ENCODE measurements at regions not wholly inside any gene's neighbourhood (a gene's known extent, or its start where the extent isn't known, plus 50 kb on each side); places are given as distances from the start of the nearest gene placed in this dataset.

DNA sequence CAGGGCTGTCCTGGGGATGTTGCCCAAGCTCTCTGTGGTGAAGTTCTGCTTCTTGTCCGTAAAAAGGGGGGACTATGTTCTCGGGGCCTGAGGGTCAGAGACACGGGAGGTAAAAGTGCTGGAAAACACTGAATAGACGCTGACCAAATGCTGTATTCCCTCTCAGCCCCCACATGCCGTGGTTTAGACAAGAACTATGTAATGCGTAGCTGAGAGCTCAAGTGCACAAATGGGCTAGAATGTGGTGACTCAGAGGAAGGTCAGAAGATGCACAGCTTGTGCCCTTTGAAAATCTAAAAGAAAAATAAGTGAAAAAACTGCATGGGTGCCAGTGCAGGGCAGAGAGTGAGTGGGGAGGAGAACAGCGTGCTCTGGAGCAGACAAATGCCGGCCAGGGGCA lies 80.3 kb upstream of the MAP4K4 start:
- Histone ChIP-seq H3K36me3 (replicated peaks in 1 of 2; ENCODE audit: control insufficient read depth in 1 of 2, insufficient read depth in 2 of 2, low read length in 2 of 2) (no peaks in the 10 kb centered on the region), H3K79me2 (ENCODE audit: insufficient read depth, low read length) (no peaks in the 10 kb centered on the region), H3K4me2 (replicated peaks; ENCODE audit: extremely low read depth, low read length, poor library complexity, severe bottlenecking) (no peak overlapping the region), H3K4me3 (replicated peaks in 1 of 3; ENCODE audit: low read depth in 2 of 3, low read length in 3 of 3) (no peak overlapping the region), H3K9ac (ENCODE audit: insufficient read depth, low read length, poor library complexity, severe bottlenecking) (no peak overlapping the region), H2AFZ (ENCODE audit: insufficient read depth, low read depth, low read length, poor library complexity, severe bottlenecking) (no peak overlapping the region), H3K27me3 (ENCODE audit: control insufficient read depth in 2 of 2, insufficient read depth in 2 of 2, low read length in 2 of 2) (peaks cover 0 to 2% of the 10 kb centered on the region in 2 donors), H3K9me3 (replicated peaks in 1 of 2; ENCODE audit: control insufficient read depth in 1 of 2, insufficient read depth in 1 of 2, low read length in 2 of 2) (no peaks in the 10 kb centered on the region), H3K4me1 (ENCODE audit: control insufficient read depth in 1 of 2, insufficient read depth in 2 of 2, low read length in 2 of 2) (peaks cover 50 to 52% of the 10 kb centered on the region in 2 donors), H3K27ac (ENCODE audit: low read depth in 1 of 2, low read length in 2 of 2) (no peak overlapping the region), H4K20me1 (ENCODE audit: insufficient read depth, low read length) (no peaks in the 10 kb centered on the region)
- intact Hi-C loops (cut with micrococcal nuclease), result no loop called here
- TF ChIP-seq, protein P1, sequence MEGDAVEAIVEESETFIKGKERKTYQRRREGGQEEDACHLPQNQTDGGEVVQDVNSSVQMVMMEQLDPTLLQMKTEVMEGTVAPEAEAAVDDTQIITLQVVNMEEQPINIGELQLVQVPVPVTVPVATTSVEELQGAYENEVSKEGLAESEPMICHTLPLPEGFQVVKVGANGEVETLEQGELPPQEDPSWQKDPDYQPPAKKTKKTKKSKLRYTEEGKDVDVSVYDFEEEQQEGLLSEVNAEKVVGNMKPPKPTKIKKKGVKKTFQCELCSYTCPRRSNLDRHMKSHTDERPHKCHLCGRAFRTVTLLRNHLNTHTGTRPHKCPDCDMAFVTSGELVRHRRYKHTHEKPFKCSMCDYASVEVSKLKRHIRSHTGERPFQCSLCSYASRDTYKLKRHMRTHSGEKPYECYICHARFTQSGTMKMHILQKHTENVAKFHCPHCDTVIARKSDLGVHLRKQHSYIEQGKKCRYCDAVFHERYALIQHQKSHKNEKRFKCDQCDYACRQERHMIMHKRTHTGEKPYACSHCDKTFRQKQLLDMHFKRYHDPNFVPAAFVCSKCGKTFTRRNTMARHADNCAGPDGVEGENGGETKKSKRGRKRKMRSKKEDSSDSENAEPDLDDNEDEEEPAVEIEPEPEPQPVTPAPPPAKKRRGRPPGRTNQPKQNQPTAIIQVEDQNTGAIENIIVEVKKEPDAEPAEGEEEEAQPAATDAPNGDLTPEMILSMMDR (IDR thresholded peaks at IDR 0.05), result no peak
- Mint-ChIP-seq H3K9me3 (peaks cover 0 to 2% (median 0%) of the 10 kb centered on the region in 7 donors), H3K4me3 (peak overlapping the region in 1 of 2 donors; percentile 72), H3K4me1 (peaks cover 53% of the 10 kb centered on the region), H3K27ac (peak overlapping the region in 2 of 7 donors; percentile 13 to 53), H3K27me3 (ENCODE audit: low read depth in 3 of 3) (peaks cover 26 to 31% (median 29%) of the 10 kb centered on the region in 3 donors), H3K36me3 (peaks cover 11 to 16% of the 10 kb centered on the region in 2 donors)
- peak in 2 of 3 donors; percentile 9 to 30 for DNase-seq
- 64% methylated on average over 8 of the region's 8 CpGs for WGBS (ENCODE audit: insufficient coverage)

DNA sequence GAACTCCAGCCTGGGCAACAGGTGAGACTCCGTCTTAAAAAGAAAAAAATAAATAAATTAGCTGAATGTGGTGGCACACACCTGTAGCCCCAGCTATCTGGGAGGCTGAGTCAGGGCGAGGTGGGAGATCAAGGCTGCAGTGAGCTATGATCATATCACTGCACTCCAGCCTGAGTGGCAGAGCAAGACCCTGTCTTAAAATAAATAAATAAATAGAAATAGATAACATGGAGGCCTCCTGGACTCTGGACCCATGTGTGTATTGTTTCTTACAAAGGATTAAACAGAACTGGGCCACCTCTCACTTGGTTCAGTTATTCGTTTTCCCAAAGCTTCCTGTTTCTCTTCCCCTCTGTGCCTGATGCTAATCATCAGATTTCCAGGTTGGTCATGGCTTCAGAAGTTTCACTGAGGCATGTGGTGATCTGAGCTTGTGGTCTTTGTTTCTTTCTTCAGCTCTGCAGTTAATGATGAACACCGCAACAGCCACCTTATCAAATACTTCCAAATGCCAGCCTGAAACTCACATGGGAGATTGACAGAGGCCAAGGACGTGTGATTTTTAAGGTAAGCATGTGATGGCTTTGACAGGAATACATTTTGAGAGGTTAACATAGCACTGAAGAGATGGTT lies 83.3 kb upstream of the MAP4K4 start:
- intact Hi-C loops (cut with micrococcal nuclease), result no loop called here
- peak overlapping the region in 1 of 2 donors; percentile 58 for H3K4me3 Mint-ChIP-seq
- H3K27me3 ChIP-seq (ENCODE audit: control insufficient read depth in 2 of 2, insufficient read depth in 2 of 2, low read length in 2 of 2), result peaks cover 0 to 2% of the 10 kb centered on the region in 2 donors
- H3K36me3 Mint-ChIP-seq, result peaks cover 0 to 5% of the 10 kb centered on the region in 2 donors
- H3K4me1 ChIP-seq (ENCODE audit: control insufficient read depth in 1 of 2, insufficient read depth in 2 of 2, low read length in 2 of 2), result peaks cover 29 to 30% of the 10 kb centered on the region in 2 donors
- no peaks in the 10 kb centered on the region for H3K36me3 ChIP-seq (replicated peaks in 1 of 2; ENCODE audit: control insufficient read depth in 1 of 2, insufficient read depth in 2 of 2, low read length in 2 of 2)
- no peak overlapping the region for H3K27ac ChIP-seq (ENCODE audit: low read depth in 1 of 2, low read length in 2 of 2)
- DNase-seq, result no peak
- no peaks in the 10 kb centered on the region for H3K9me3 ChIP-seq (replicated peaks in 1 of 2; ENCODE audit: control insufficient read depth in 1 of 2, insufficient read depth in 1 of 2, low read length in 2 of 2)
- peak overlapping the region in 1 of 7 donors; percentile 14 for H3K27ac Mint-ChIP-seq
- no peaks in the 10 kb centered on the region for H3K79me2 ChIP-seq (ENCODE audit: insufficient read depth, low read length)
- no peaks in the 10 kb centered on the region for H4K20me1 ChIP-seq (ENCODE audit: insufficient read depth, low read length)
- peaks cover 0 to 2% (median 0%) of the 10 kb centered on the region in 7 donors for H3K9me3 Mint-ChIP-seq
- H3K4me2 ChIP-seq (replicated peaks; ENCODE audit: extremely low read depth, low read length, poor library complexity, severe bottlenecking), result no peak overlapping the region
- H2AFZ ChIP-seq (ENCODE audit: insufficient read depth, low read depth, low read length, poor library complexity, severe bottlenecking), result no peak overlapping the region
- H3K4me1 Mint-ChIP-seq, result peaks cover 35% of the 10 kb centered on the region
- H3K27me3 Mint-ChIP-seq (ENCODE audit: low read depth in 3 of 3), result peaks cover 16 to 29% (median 17%) of the 10 kb centered on the region in 3 donors
- WGBS (ENCODE audit: insufficient coverage), result 88% methylated on average over 1 of the region's 5 CpGs
- no peak overlapping the region for H3K4me3 ChIP-seq (replicated peaks in 1 of 3; ENCODE audit: low read depth in 2 of 3, low read length in 3 of 3)
- TF ChIP-seq, protein P1 (IDR thresholded peaks at IDR 0.05), result no peak
- H3K9ac ChIP-seq (ENCODE audit: insufficient read depth, low read length, poor library complexity, severe bottlenecking), result no peak overlapping the region
